Panc1 (cell line): ENCODE measurements at regions not wholly inside any gene's neighbourhood (a gene's known extent, or its start where the extent isn't known, plus 50 kb on each side); places are given as distances from the start of the nearest gene placed in this dataset.

Experiments
- ATAC-seq: fragments of 200-7000 bp; cut with Tn5 transposase; 2 replicates; pipeline ENCODE4 v1.9.1; 2020; ENCODE audit warnings: mild to moderate bottlenecking, moderate library complexity
- BruUV-seq: library from RNA; stranded (reverse); fragments of 400-500 nt; replicated peaks from 2 replicates; lab custom pipeline; 2021; lab: Mats Ljungman, UMichigan
- CTCF ChIA-PET: fragments of 300-600 bp; sonication (Branson Sonifier 250); formaldehyde crosslinking; loops from one replicate; lab custom pipeline; 2022; ENCODE audit warnings: antibody characterized with exemption; lab: Charles Lee
- POLR2A ChIA-PET: fragments of 300-600 bp; sonication (Branson Sonifier 250); formaldehyde crosslinking; loops from one replicate; lab custom pipeline; 2022; ENCODE audit warnings: antibody characterized with exemption; lab: Charles Lee
- DNase-seq: peaks from one replicate; pipeline ENCODE4 v3.0.0-alpha.2; 2010; ENCODE audit warnings: low read depth, low spot score
- H3K27ac ChIP-seq: 2 replicates; pipeline ENCODE4 v1.5.1; 2011; ENCODE audit warnings: mild to moderate bottlenecking, low read length, inconsistent platforms
- H3K27me3 ChIP-seq: fragments of 200-500 bp; sonication (Bioruptor generic); 2 replicates; pipeline ENCODE4 v1.6.0; 2014; ENCODE audit warnings: low read length, inconsistent platforms; ENCODE audit not compliant: control insufficient read depth, insufficient read depth
- H3K36me3 ChIP-seq: fragments of 200-500 bp; sonication (Bioruptor generic); 2 replicates; pipeline ENCODE4 v1.5.1; 2014; ENCODE audit warnings: inconsistent platforms, mild to moderate bottlenecking, low read length, moderate library complexity; ENCODE audit not compliant: control insufficient read depth, insufficient read depth
- H3K4me1 ChIP-seq: 2 replicates; pipeline ENCODE4 v1.5.1; 2011; ENCODE audit warnings: inconsistent platforms, mild to moderate bottlenecking, low read length, moderate library complexity; ENCODE audit not compliant: control insufficient read depth, insufficient read depth
- H3K4me3 ChIP-seq, 2 experiments: 2 replicates each; pipeline ENCODE4 v1.5.1; 2011 to 2012; ENCODE audit warnings: low read depth in 2 of 2, low read length in 2 of 2, mild to moderate bottlenecking in 2 of 2, inconsistent platforms in 1 of 2, moderate library complexity in 1 of 2
- H3K9me3 ChIP-seq: fragments of 200-500 bp; sonication (Bioruptor generic); 2 replicates; pipeline ENCODE4 v1.5.1; 2014; ENCODE audit warnings: low read depth, mild to moderate bottlenecking, inconsistent platforms, low read length, moderate library complexity; ENCODE audit not compliant: control insufficient read depth, insufficient read depth
- POLR2AphosphoS5 ChIP-seq: IDR thresholded peaks from 2 replicates; pipeline ENCODE4 v1.6.1; 2012; ENCODE audit warnings: mild to moderate bottlenecking, low read depth, low read length, moderate library complexity
- SIN3A ChIP-seq: IDR thresholded peaks from 2 replicates; pipeline ENCODE4 v1.6.1; 2012; ENCODE audit warnings: low read depth, mild to moderate bottlenecking, low read length, moderate library complexity, borderline replicate concordance; ENCODE audit not compliant: insufficient read depth
- TCF7L2 ChIP-seq: IDR thresholded peaks from 2 replicates; pipeline ENCODE4 v1.6.1; 2011; ENCODE audit warnings: mild to moderate bottlenecking, low read depth, low read length, inconsistent platforms
- in situ Hi-C: cut with HindIII; loops from 2 replicates; pipeline ENCODE4 v1.10.0; 2016; ENCODE audit warnings: low sequenced_read_pairs, low pct_unique_long_range_greater_than_20kb
- intact Hi-C: fragments of 100-400 bp; cut with micrococcal nuclease; formaldehyde crosslinking; loops from one replicate; pipeline ENCODE4 v1.10.0; 2022; ENCODE audit not compliant: unreplicated experiment
- TF ChIP-seq, protein P1 (sequence below), 2 experiments: IDR thresholded peaks; 2 replicates each; pipeline ENCODE4 v1.6.1; 2011 to 2012; ENCODE audit warnings: low read depth in 2 of 2, control low read depth in 1 of 2, low read length in 1 of 2, mild to moderate bottlenecking in 1 of 2, moderate library complexity in 1 of 2; ENCODE audit not compliant: insufficient read depth in 1 of 2
- TF ChIP-seq, protein P2 (sequence below): fragments of 450-650 bp; IDR thresholded peaks from 2 replicates; pipeline ENCODE4 v1.5.1; 2017; ENCODE audit warnings: mild to moderate bottlenecking

DNA sequence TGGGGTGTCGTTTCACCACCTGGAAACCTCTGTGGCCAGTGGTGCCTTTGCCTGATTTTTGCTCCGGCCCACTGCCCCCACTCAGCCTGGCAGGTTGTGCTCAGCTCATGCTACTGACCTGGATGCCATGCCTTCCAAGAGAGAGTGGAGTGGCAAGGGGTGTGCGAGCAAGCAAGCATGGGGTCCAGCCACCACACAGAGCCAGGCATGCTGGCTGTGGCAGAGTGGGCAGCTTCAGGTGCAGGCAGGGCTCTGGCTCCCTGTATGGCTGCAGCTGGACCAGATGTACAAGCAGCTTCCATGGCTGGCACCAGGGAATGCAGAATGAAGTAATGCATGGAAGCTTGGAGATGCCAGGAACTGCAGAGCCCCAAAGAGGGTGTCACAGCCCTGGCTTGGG, 620.5 kb upstream of the SETBP1 start:
- no TSS peak for BruUV-seq
- Histone ChIP-seq H3K36me3 (no peaks in the 10 kb centered on the region), H3K9me3 (no peaks in the 10 kb centered on the region), H3K4me3 (no peak overlapping the region), H3K27ac (no peak overlapping the region), H3K27me3 (no peaks in the 10 kb centered on the region), H3K4me1 (no peaks in the 10 kb centered on the region)
- no peak for DNase-seq
- intact Hi-C loops: no loop called here
- ChIA-PET POLR2A (no interaction called here), CTCF (no interaction called here)
- no peak for ATAC-seq
- no peak for TF ChIP-seq POLR2AphosphoS5
- in situ Hi-C loops: no loop called here

DNA sequence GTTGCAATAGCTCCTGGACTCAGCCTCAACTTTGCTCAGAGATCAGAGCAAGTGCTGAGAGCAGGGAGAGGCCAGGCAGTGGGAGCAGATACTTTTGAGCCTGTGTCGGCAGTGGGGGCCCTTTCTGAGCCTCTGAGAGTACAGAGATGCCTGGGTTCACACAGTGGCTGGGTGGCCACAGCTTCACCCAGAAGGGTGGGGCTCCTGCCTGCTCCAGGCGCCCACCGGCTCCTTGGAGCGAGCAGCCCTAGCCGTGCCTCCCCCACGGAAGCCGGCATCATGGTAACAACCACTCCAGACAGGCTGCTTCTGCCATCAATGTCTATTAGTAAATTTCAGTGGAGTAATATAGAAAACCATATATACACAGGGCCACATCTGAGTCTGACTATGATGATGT, 619.2 kb upstream of the SETBP1 start:
- CTCF ChIA-PET: no interaction called here
- H3K4me1 ChIP-seq: no peaks in the 10 kb centered on the region
- in situ Hi-C loops (no loop called here), intact Hi-C loops (no loop called here)
- H3K27me3 ChIP-seq: no peaks in the 10 kb centered on the region
- H3K9me3 ChIP-seq: no peaks in the 10 kb centered on the region
- ATAC-seq (no peak), DNase-seq (no peak)
- BruUV-seq: no TSS peak
- no peak overlapping the region for H3K27ac ChIP-seq
- POLR2A ChIA-PET: no interaction called here
- no peak overlapping the region for H3K4me3 ChIP-seq
- no peak for TF ChIP-seq TCF7L2
- TF ChIP-seq POLR2AphosphoS5: no peak
- TF ChIP-seq, protein P1, sequence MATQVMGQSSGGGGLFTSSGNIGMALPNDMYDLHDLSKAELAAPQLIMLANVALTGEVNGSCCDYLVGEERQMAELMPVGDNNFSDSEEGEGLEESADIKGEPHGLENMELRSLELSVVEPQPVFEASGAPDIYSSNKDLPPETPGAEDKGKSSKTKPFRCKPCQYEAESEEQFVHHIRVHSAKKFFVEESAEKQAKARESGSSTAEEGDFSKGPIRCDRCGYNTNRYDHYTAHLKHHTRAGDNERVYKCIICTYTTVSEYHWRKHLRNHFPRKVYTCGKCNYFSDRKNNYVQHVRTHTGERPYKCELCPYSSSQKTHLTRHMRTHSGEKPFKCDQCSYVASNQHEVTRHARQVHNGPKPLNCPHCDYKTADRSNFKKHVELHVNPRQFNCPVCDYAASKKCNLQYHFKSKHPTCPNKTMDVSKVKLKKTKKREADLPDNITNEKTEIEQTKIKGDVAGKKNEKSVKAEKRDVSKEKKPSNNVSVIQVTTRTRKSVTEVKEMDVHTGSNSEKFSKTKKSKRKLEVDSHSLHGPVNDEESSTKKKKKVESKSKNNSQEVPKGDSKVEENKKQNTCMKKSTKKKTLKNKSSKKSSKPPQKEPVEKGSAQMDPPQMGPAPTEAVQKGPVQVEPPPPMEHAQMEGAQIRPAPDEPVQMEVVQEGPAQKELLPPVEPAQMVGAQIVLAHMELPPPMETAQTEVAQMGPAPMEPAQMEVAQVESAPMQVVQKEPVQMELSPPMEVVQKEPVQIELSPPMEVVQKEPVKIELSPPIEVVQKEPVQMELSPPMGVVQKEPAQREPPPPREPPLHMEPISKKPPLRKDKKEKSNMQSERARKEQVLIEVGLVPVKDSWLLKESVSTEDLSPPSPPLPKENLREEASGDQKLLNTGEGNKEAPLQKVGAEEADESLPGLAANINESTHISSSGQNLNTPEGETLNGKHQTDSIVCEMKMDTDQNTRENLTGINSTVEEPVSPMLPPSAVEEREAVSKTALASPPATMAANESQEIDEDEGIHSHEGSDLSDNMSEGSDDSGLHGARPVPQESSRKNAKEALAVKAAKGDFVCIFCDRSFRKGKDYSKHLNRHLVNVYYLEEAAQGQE (IDR thresholded peaks at IDR 0.05; ENCODE audit: insufficient read depth in 1 of 2, low read depth in 2 of 2, low read length in 1 of 2): no peak
- TF ChIP-seq, protein P2, sequence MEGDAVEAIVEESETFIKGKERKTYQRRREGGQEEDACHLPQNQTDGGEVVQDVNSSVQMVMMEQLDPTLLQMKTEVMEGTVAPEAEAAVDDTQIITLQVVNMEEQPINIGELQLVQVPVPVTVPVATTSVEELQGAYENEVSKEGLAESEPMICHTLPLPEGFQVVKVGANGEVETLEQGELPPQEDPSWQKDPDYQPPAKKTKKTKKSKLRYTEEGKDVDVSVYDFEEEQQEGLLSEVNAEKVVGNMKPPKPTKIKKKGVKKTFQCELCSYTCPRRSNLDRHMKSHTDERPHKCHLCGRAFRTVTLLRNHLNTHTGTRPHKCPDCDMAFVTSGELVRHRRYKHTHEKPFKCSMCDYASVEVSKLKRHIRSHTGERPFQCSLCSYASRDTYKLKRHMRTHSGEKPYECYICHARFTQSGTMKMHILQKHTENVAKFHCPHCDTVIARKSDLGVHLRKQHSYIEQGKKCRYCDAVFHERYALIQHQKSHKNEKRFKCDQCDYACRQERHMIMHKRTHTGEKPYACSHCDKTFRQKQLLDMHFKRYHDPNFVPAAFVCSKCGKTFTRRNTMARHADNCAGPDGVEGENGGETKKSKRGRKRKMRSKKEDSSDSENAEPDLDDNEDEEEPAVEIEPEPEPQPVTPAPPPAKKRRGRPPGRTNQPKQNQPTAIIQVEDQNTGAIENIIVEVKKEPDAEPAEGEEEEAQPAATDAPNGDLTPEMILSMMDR: no peak
- TF ChIP-seq SIN3A: no peak
- H3K36me3 ChIP-seq: no peaks in the 10 kb centered on the region

DNA sequence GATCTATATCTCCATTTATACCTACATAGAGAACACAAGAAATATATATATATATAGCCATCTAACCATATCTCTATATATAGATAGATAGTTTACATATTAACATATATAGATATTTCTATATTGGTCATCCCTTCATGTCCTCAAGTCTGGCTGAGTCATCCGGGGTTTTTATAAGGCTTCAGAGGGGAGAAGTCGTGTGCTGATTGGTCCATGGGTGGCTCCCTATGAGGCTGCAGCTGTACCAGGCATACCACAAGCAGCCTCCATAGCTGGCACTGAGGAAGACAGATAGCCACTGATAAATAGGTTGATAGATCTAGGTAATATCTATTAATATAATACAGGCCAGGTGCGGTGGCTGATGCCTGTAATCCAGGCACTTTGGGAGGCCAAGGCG, 618.3 kb upstream of the SETBP1 start:
- DNase-seq: no peak
- H3K27me3 ChIP-seq: no peaks in the 10 kb centered on the region
- CTCF ChIA-PET: interaction anchor here (0.7 kb wide), 1 partner anchor 1559 kb away, joined by 5 read pairs; no protein-coding TSS in a partner anchor
- no peaks in the 10 kb centered on the region for H3K36me3 ChIP-seq
- H3K27ac ChIP-seq: no peak overlapping the region
- in situ Hi-C loops (no loop called here), intact Hi-C loops (no loop called here)
- no peak overlapping the region for H3K4me3 ChIP-seq
- H3K4me1 ChIP-seq: no peaks in the 10 kb centered on the region
- H3K9me3 ChIP-seq: no peaks in the 10 kb centered on the region
- no TSS peak for BruUV-seq
- TF ChIP-seq, protein P2: no peak
- TF ChIP-seq, protein P1 (IDR thresholded peaks at IDR 0.05; ENCODE audit: insufficient read depth in 1 of 2, low read depth in 2 of 2, low read length in 1 of 2): no peak
- no peak for TF ChIP-seq TCF7L2
- TF ChIP-seq POLR2AphosphoS5: no peak
- TF ChIP-seq SIN3A: no peak
- POLR2A ChIA-PET: no interaction called here
- ATAC-seq: no peak
